H9 (cell line): ENCODE measurements at regions not wholly inside any gene's neighbourhood (a gene's known extent, or its start where the extent isn't known, plus 50 kb on each side); places are given as distances from the start of the nearest gene placed in this dataset.

Experiments
- DNase-seq: peaks from one replicate; pipeline ENCODE4 v3.0.0-alpha.2; 2017
- H2AFZ ChIP-seq: one replicate; pipeline ENCODE4 v1.6.1; 2013; ENCODE audit warnings: mild to moderate bottlenecking, low read length, control low read depth, moderate library complexity
- H2AK5ac ChIP-seq: 2 replicates; pipeline ENCODE4 v1.6.1; 2013; ENCODE audit warnings: low read length, control low read depth, mixed read lengths; ENCODE audit not compliant: insufficient read length
- H2BK120ac ChIP-seq: one replicate; pipeline ENCODE4 v1.6.1; 2013; ENCODE audit warnings: low read depth, mild to moderate bottlenecking, low read length, control low read depth, inconsistent platforms; ENCODE audit not compliant: poor library complexity, severe bottlenecking
- H2BK12ac ChIP-seq: 2 replicates; pipeline ENCODE4 v1.6.1; 2013; ENCODE audit warnings: low read length, control low read depth, mixed read lengths, low read depth; ENCODE audit not compliant: insufficient read length
- H2BK15ac ChIP-seq: 2 replicates; pipeline ENCODE4 v1.6.1; 2013; ENCODE audit warnings: low read depth, low read length, control low read depth
- H2BK20ac ChIP-seq: one replicate; pipeline ENCODE4 v1.6.1; 2013; ENCODE audit warnings: low read depth, mild to moderate bottlenecking, low read length, control low read depth, inconsistent platforms; ENCODE audit not compliant: poor library complexity, severe bottlenecking
- H2BK5ac ChIP-seq: 2 replicates; pipeline ENCODE4 v1.6.1; 2013; ENCODE audit warnings: low read length, control low read depth, mixed read lengths; ENCODE audit not compliant: insufficient read length
- H3K14ac ChIP-seq: 2 replicates; pipeline ENCODE4 v1.6.1; 2013; ENCODE audit warnings: low read length, control low read depth; ENCODE audit not compliant: insufficient read depth
- H3K18ac ChIP-seq: 2 replicates; pipeline ENCODE4 v1.6.1; 2013; ENCODE audit warnings: low read depth, mild to moderate bottlenecking, mixed read lengths, low read length, control low read depth; ENCODE audit not compliant: insufficient read length
- H3K23ac ChIP-seq: 2 replicates; pipeline ENCODE4 v1.6.1; 2013; ENCODE audit warnings: low read length, control low read depth, mixed read lengths, low read depth; ENCODE audit not compliant: insufficient read length
- H3K23me2 ChIP-seq: 2 replicates; pipeline ENCODE4 v1.6.1; 2013; ENCODE audit warnings: low read depth, mild to moderate bottlenecking, mixed read lengths, low read length, control low read depth; ENCODE audit not compliant: insufficient read length, poor library complexity, severe bottlenecking
- H3K27ac ChIP-seq: 2 replicates; pipeline ENCODE4 v1.5.1; 2013; ENCODE audit warnings: low read length, control low read depth, mixed read lengths, low read depth; ENCODE audit not compliant: insufficient read length
- H3K27me3 ChIP-seq: 2 replicates; pipeline ENCODE4 v1.6.1; 2013; ENCODE audit warnings: low read length, control low read depth, inconsistent platforms; ENCODE audit not compliant: insufficient read depth
- H3K4ac ChIP-seq: 2 replicates; pipeline ENCODE4 v1.6.1; 2013; ENCODE audit warnings: low read depth, mild to moderate bottlenecking, control low read depth, inconsistent platforms, low read length, moderate library complexity
- H3K4me1 ChIP-seq: 2 replicates; pipeline ENCODE4 v1.6.1; 2013; ENCODE audit warnings: low read length, control low read depth, inconsistent platforms; ENCODE audit not compliant: insufficient read depth
- H3K4me2 ChIP-seq: 2 replicates; pipeline ENCODE4 v1.6.1; 2013; ENCODE audit warnings: low read length, control low read depth, mixed read lengths; ENCODE audit not compliant: insufficient read length, insufficient read depth
- H3K56ac ChIP-seq: 2 replicates; pipeline ENCODE4 v1.6.1; 2013; ENCODE audit warnings: low read depth, mild to moderate bottlenecking, mixed read lengths, low read length, control low read depth; ENCODE audit not compliant: insufficient read length
- H3K79me1 ChIP-seq: 2 replicates; pipeline ENCODE4 v1.6.1; 2013; ENCODE audit warnings: low read depth, mild to moderate bottlenecking, moderate library complexity, low read length, control low read depth, inconsistent platforms; ENCODE audit not compliant: insufficient read depth, poor library complexity, severe bottlenecking
- H3K79me2 ChIP-seq: 2 replicates; pipeline ENCODE4 v1.6.1; 2013; ENCODE audit warnings: low read length, control low read depth, inconsistent platforms; ENCODE audit not compliant: insufficient read depth
- H3K9ac ChIP-seq: 2 replicates; pipeline ENCODE4 v1.6.1; 2013; ENCODE audit warnings: low read length, control low read depth, mixed read lengths; ENCODE audit not compliant: insufficient read length; ENCODE audit errors: extremely low read depth
- H3K9me3 ChIP-seq: one replicate; pipeline ENCODE4 v1.6.1; 2013; ENCODE audit warnings: low read depth, low read length, inconsistent platforms; ENCODE audit not compliant: control insufficient read depth
- H3T11ph ChIP-seq: one replicate; pipeline ENCODE4 v1.6.1; 2013; ENCODE audit warnings: mild to moderate bottlenecking, low read length, control low read depth, inconsistent platforms
- H4K20me1 ChIP-seq: one replicate; pipeline ENCODE4 v1.6.1; 2013; ENCODE audit not compliant: control insufficient read depth, insufficient read length, insufficient read depth
- H4K5ac ChIP-seq: 2 replicates; pipeline ENCODE4 v1.6.1; 2013; ENCODE audit warnings: low read depth, mild to moderate bottlenecking, mixed read lengths, low read length, control low read depth; ENCODE audit not compliant: insufficient read length
- H4K8ac ChIP-seq: replicated peaks from 2 replicates; pipeline ENCODE4 v1.6.1; 2013; ENCODE audit warnings: low read length, control low read depth, mixed read lengths, low read depth; ENCODE audit not compliant: insufficient read length
- H4K91ac ChIP-seq: 2 replicates; pipeline ENCODE4 v1.6.1; 2013; ENCODE audit warnings: low read depth, mild to moderate bottlenecking, moderate library complexity, mixed read lengths, low read length, control low read depth; ENCODE audit not compliant: insufficient read length
- H3K27ac Mint-ChIP-seq, 3 experiments: 2 replicates in 2 of 3; 3 replicates in 1 of 3; pipeline ENCODE4 v1.8.0; 2020 to 2021; ENCODE audit warnings: mixed read lengths in 3 of 3, mild to moderate bottlenecking in 1 of 3, moderate library complexity in 1 of 3
- H3K27me3 Mint-ChIP-seq: 2 replicates; pipeline ENCODE4 v1.8.0; 2021; ENCODE audit warnings: low read depth, mild to moderate bottlenecking, moderate library complexity, mixed read lengths
- H3K36me3 Mint-ChIP-seq, 3 experiments: 2 replicates in 2 of 3; 3 replicates in 1 of 3; pipeline ENCODE4 v1.8.0; 2020 to 2021; ENCODE audit warnings: low read depth in 3 of 3, mixed read lengths in 3 of 3; ENCODE audit not compliant: insufficient read depth in 1 of 3
- H3K4me1 Mint-ChIP-seq, 2 experiments: 2 replicates each; pipeline ENCODE4 v1.8.0; 2020; ENCODE audit warnings: mixed read lengths in 2 of 2
- H3K4me3 Mint-ChIP-seq, 2 experiments: 2 replicates in 1 of 2; 3 replicates in 1 of 2; pipeline ENCODE4 v1.8.0; 2020 to 2021; ENCODE audit warnings: mild to moderate bottlenecking in 2 of 2, mixed read lengths in 2 of 2, moderate library complexity in 1 of 2
- H3K9me3 Mint-ChIP-seq, 2 experiments: 2 replicates in 1 of 2; 3 replicates in 1 of 2; pipeline ENCODE4 v1.8.0; 2020; ENCODE audit warnings: mild to moderate bottlenecking in 2 of 2, mixed read lengths in 2 of 2, moderate library complexity in 1 of 2
- CTCF ChIP-seq: fragments of 200-600 bp; sonication (generic); conservative IDR thresholded peaks from 3 replicates; pipeline ENCODE4 v1.8.0; 2021; ENCODE audit warnings: antibody characterized with exemption, mild to moderate bottlenecking
- WGBS: extraction: QIAGEN DNeasy Blood & Tissue Kit; methylation state at CpG from one replicate; pipeline ENCODE4 v1.1.7; 2013; ENCODE audit warnings: missing lambda C conversion rate, low lambda C conversion rate, mixed read lengths; ENCODE audit not compliant: insufficient read length; ENCODE audit errors: extremely low coverage; 5-methylcytosine and 5-hydroxymethylcytosine counted together

- Histone ChIP-seq H3K9ac (no peak overlapping the region), H3K56ac (no peak overlapping the region), H2AFZ (no peak overlapping the region), H2BK12ac (no peak overlapping the region), H3K9me3 (no peaks in the 10 kb centered on the region), H4K5ac (no peak overlapping the region), H2BK120ac (no peak overlapping the region), H3K27me3 (no peaks in the 10 kb centered on the region; the same call in 1 of the 2 replicates), H3K14ac (no peak overlapping the region), H3T11ph (no peak overlapping the region), H2BK15ac (no peak overlapping the region), H3K79me1 (no peaks in the 10 kb centered on the region), H3K18ac (peak overlapping the region; percentile 55), H3K4ac (no peak overlapping the region), H4K20me1 (no peaks in the 10 kb centered on the region), H4K91ac (no peak overlapping the region), H3K23ac (no peak overlapping the region), H3K23me2 (no peaks in the 10 kb centered on the region), H3K4me2 (no peak overlapping the region), H4K8ac (no peak overlapping the region), H2BK20ac (no peak overlapping the region), H3K4me1 (peaks cover 4% of the 10 kb centered on the region; the same call in 1 of the 2 replicates), H3K27ac (no peak overlapping the region), H2BK5ac (no peak overlapping the region), H2AK5ac (no peak overlapping the region), H3K79me2 (no peaks in the 10 kb centered on the region)
- Mint-ChIP-seq H3K27me3 (peaks cover 29% of the 10 kb centered on the region), H3K4me1 (peaks cover 49 to 51% of the 10 kb centered on the region in 2 experiments), H3K9me3 (peaks cover 9 to 11% of the 10 kb centered on the region in 2 experiments), H3K4me3 (no peak overlapping the region), H3K36me3 (peaks cover 4 to 21% (median 8%) of the 10 kb centered on the region in 3 experiments; a peak in 6 of 7 replicates), H3K27ac (peak overlapping the region in 2 of 3 experiments; percentile 73 to 75; a peak in 4 of 7 replicates)
- no CpG with 5 or more reads among the region's 7 CpGs for WGBS
- no peak for TF ChIP-seq CTCF
- DNase-seq, result no peak
These were observed 124.7 kb downstream of the ZFP36L2 start for GRCh38 chr2:43101751-43102150.
